ENCODE measurements at regions not wholly inside any gene's neighbourhood (a gene's known extent, or its start where the extent isn't known, plus 50 kb on each side); places are given as distances from the start of the nearest gene placed in this dataset.

DNA sequence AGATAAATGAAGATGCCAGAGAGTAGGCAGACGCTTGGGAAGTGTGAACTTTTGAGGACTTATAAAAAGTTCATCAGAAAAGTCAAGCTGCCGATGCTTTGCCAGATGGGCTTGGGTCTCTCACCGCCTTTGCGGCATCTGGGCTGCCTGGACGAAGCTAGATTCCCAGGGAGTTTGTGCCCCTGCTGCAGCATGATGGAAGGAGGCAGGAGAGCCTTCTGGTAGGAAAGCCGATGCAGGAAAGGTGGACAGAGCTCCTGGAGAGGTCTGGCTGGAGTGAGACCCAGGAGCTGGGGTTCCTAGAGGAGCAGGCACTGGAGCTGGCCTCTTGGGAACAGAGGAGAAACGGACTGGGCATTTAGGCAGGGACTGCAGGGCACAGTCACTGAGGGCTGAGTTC, 51.9 kb upstream of the ATP2B2 start:
- Histone ChIP-seq H3K4me3 (ENCODE audit: control insufficient read depth in 2 of 3, extremely low read depth in 1 of 3, insufficient read depth in 2 of 3, low read depth in 1 of 3, low read length in 3 of 3) (no peak overlapping the region), H3K27me3 (ENCODE audit: control insufficient read depth, extremely low read depth, insufficient read depth, low read length) (peaks cover 24% of the 10 kb centered on the region), H2AFZ (ENCODE audit: control insufficient read depth, low read length) (no peak overlapping the region), H3K79me2 (ENCODE audit: control insufficient read depth, insufficient read depth, low read length) (no peaks in the 10 kb centered on the region), H3K27ac (ENCODE audit: control insufficient read depth, insufficient read depth, low read length) (no peak overlapping the region), H3K9me1 (ENCODE audit: control insufficient read depth, extremely low read depth, insufficient read depth, low read length) (no peaks in the 10 kb centered on the region), H3K9ac (ENCODE audit: control insufficient read depth, extremely low read depth, insufficient read depth, low read length) (no peak overlapping the region), H4K20me1 (ENCODE audit: control insufficient read depth, extremely low read depth, insufficient read depth, low read length) (no peaks in the 10 kb centered on the region), H3K36me3 (ENCODE audit: control insufficient read depth in 2 of 2, extremely low read depth in 1 of 2, insufficient read depth in 2 of 2, low read length in 2 of 2) (no peaks in the 10 kb centered on the region), H3K9me3 (ENCODE audit: control insufficient read depth, low read depth, low read length) (no peaks in the 10 kb centered on the region), H3K4me1 (ENCODE audit: control insufficient read depth, extremely low read depth, insufficient read depth, low read length) (peaks cover 4% of the 10 kb centered on the region), H3K4me2 (ENCODE audit: control insufficient read depth, extremely low read depth, insufficient read depth, low read depth, low read length) (no peak overlapping the region)
- FAIRE-seq, result no peak
- TF ChIP-seq, protein P1, sequence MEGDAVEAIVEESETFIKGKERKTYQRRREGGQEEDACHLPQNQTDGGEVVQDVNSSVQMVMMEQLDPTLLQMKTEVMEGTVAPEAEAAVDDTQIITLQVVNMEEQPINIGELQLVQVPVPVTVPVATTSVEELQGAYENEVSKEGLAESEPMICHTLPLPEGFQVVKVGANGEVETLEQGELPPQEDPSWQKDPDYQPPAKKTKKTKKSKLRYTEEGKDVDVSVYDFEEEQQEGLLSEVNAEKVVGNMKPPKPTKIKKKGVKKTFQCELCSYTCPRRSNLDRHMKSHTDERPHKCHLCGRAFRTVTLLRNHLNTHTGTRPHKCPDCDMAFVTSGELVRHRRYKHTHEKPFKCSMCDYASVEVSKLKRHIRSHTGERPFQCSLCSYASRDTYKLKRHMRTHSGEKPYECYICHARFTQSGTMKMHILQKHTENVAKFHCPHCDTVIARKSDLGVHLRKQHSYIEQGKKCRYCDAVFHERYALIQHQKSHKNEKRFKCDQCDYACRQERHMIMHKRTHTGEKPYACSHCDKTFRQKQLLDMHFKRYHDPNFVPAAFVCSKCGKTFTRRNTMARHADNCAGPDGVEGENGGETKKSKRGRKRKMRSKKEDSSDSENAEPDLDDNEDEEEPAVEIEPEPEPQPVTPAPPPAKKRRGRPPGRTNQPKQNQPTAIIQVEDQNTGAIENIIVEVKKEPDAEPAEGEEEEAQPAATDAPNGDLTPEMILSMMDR (optimal IDR thresholded peaks at IDR 0.05 in 1 of 3, IDR thresholded peaks at IDR 0.05 in 1 of 3, conservative IDR thresholded peaks at IDR 0.05 in 1 of 3; ENCODE audit: extremely low read depth in 1 of 3, insufficient read depth in 2 of 3, low read length in 3 of 3), result no peak
- TF ChIP-seq EZH2 (IDR thresholded peaks at IDR 0.05; ENCODE audit: low read length), result no peak
- no peak for DNase-seq (ENCODE audit: low read depth, low spot score)
- dilution Hi-C loops (cut with MboI; ENCODE audit: extremely low pct_ligation_motif_present, low sequenced_read_pairs), result no loop called here

DNA sequence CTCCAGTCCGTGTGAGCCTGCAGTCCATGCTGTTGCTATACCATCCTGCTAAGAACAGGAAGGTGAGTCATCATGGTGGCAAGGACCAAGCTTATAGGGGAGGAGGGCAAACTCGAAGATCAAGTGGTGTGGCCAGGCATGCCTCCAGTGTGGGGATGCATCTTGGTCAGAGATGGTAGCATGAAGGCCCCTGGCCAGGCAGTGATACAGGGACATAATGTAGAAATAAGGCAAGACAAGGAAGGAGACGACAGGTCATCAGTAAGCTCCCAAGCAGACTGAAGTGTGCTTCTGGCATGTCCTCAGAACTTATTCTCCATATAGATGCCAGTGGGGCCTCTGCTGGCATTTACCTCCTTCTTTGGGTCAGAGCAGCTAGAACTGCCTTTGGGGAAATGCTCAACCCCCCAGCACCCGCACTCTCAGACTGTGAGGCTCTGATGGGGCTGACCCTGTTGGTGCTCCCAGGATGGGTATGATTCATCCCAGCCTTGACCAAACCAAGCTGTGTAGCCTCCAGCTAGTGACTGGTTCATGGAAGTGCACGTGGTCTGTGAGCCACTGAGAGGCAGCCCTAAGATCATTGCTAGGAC, 52.5 kb upstream of the ATP2B2 start:
- dilution Hi-C loops (cut with MboI; ENCODE audit: extremely low pct_ligation_motif_present, low sequenced_read_pairs), result no loop called here
- H3K4me3 ChIP-seq (ENCODE audit: control insufficient read depth in 2 of 3, extremely low read depth in 1 of 3, insufficient read depth in 2 of 3, low read depth in 1 of 3, low read length in 3 of 3), result no peak overlapping the region
- H4K20me1 ChIP-seq (ENCODE audit: control insufficient read depth, extremely low read depth, insufficient read depth, low read length), result no peaks in the 10 kb centered on the region
- peaks cover 25% of the 10 kb centered on the region for H3K27me3 ChIP-seq (ENCODE audit: control insufficient read depth, extremely low read depth, insufficient read depth, low read length)
- no peaks in the 10 kb centered on the region for H3K9me3 ChIP-seq (ENCODE audit: control insufficient read depth, low read depth, low read length)
- no peak overlapping the region for H3K9ac ChIP-seq (ENCODE audit: control insufficient read depth, extremely low read depth, insufficient read depth, low read length)
- no peak overlapping the region for H3K4me2 ChIP-seq (ENCODE audit: control insufficient read depth, extremely low read depth, insufficient read depth, low read depth, low read length)
- peak; percentile 81 for FAIRE-seq
- H3K27ac ChIP-seq (ENCODE audit: control insufficient read depth, insufficient read depth, low read length), result no peak overlapping the region
- DNase-seq (ENCODE audit: low read depth, low spot score), result no peak
- no peaks in the 10 kb centered on the region for H3K36me3 ChIP-seq (ENCODE audit: control insufficient read depth in 2 of 2, extremely low read depth in 1 of 2, insufficient read depth in 2 of 2, low read length in 2 of 2)
- no peaks in the 10 kb centered on the region for H3K4me1 ChIP-seq (ENCODE audit: control insufficient read depth, extremely low read depth, insufficient read depth, low read length)
- TF ChIP-seq EZH2 (IDR thresholded peaks at IDR 0.05; ENCODE audit: low read length), result no peak
- TF ChIP-seq, protein P1 (optimal IDR thresholded peaks at IDR 0.05 in 1 of 3, IDR thresholded peaks at IDR 0.05 in 1 of 3, conservative IDR thresholded peaks at IDR 0.05 in 1 of 3; ENCODE audit: extremely low read depth in 1 of 3, insufficient read depth in 2 of 3, low read length in 3 of 3), result no peak
- H2AFZ ChIP-seq (ENCODE audit: control insufficient read depth, low read length), result no peak overlapping the region
- no peaks in the 10 kb centered on the region for H3K9me1 ChIP-seq (ENCODE audit: control insufficient read depth, extremely low read depth, insufficient read depth, low read length)
- no peaks in the 10 kb centered on the region for H3K79me2 ChIP-seq (ENCODE audit: control insufficient read depth, insufficient read depth, low read length)

Data from keratinocyte (primary cell).